ENCODE measurements at regions not wholly inside any gene's neighbourhood (a gene's known extent, or its start where the extent isn't known, plus 50 kb on each side); places are given as distances from the start of the nearest gene placed in this dataset.

DNA sequence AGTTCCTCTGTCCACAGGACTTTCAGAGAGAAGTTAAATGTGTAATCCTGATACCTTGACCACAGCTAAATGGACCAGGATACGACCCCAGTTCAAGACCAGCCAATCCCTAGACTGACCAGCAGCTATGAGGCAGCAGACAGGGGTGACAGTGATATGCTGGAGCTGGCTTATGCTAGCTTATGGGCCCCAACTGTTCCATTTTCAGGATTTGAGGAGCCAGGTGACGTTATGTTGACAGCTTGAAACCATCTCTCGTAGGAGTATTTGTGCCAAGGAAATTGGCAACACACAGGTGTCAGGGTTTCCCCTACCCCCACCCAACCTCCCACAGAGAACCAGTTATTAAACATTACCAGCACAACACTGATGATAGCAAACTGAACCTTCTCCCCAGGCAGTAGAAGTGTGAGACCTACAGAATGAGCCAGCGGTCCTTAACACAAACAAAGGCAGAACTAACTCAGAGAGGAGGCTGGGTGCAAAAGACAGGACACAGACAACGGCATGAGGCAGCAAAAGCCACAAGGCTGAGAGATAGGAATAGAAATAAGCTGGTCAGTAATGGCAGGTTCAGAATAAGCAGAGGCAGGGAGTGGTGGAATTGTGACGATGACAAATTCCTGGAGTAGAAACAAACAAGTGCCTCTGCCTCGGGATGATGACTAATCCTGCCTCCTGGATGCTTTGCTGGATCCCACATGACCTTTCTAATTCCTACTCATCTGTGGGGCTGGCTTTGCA lies 85.6 kb upstream of the CPEB2 start:
- TF ChIP-seq POLR2A (IDR thresholded peaks at IDR 0.05), result no peak
- TF ChIP-seq CTCF (IDR thresholded peaks at IDR 0.05 in 4 of 5, conservative IDR thresholded peaks at IDR 0.05 in 1 of 5), result no peak

Data from gastrocnemius medialis (tissue), 4 donors.